Renal cortical epithelial cell (primary cell): ENCODE measurements at regions not wholly inside any gene's neighbourhood (a gene's known extent, or its start where the extent isn't known, plus 50 kb on each side); places are given as distances from the start of the nearest gene placed in this dataset.
"Not testable (repeated sequence)": the region's sequence is repeated elsewhere in the genome, so short reads cannot be mapped to it uniquely, and the experiment has no call there.

ENCODE experiments used
- DNase-seq: peaks from one replicate; pipeline ENCODE4 v3.0.0-alpha.2; 2011; ENCODE audit warnings: low read depth

DNA sequence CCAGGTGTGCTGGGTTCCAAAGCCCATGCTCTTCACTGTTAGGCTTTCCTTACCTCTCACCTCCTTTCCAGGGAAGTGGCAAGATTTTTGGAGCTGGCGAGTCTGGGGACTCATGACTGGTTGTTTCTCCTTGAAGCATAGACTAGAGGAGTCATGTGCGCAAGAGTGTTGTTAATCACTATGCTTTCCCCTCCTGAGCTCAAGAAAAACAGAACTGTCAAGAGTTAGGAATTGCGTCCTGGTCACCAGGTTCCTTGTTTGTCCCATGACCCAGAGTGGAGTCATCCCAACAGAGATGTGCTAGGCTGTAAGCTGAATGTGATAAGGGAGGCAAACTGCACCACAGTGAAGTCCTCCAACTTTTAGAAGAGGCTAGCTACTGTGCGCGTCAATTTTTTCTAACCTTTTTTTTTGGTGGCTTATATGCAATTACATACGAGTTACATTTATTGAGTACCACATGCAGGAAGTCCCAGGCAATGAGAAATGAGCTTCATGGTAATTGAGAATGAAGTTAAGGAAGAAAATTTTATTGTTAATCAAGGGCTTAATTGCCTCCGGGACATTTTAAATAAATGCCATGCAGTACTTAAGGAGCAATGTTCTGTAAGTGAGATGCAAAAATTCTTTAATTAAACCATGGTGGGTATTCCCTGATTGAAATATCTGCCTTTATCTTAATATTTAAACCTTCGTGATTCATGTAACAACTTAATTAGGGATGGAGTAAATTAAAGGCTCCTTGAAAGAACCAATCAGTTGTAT is 233.9 kb downstream of the ZIC5 start:
- no peak for DNase-seq

DNA sequence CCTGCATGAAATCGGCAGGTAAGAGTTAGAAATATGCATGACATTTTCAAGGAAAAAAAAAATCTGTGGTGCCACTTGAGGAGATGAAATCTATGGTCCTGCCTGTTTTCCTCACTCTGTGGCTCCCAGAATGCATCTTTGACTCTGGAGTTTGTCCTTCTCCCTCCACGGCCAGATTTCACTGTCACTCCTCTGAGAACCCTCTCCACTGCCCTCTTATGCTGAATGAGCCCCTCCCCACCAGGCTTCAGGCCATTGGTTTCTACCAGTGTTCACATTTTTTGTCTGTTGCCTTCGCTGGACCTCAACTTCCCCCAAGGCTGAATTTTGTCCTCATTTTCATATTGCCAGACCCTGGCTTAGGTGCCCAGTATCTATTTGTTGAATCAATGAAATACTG is 235.0 kb downstream of the ZIC5 start:
- DNase-seq, result no peak

DNA sequence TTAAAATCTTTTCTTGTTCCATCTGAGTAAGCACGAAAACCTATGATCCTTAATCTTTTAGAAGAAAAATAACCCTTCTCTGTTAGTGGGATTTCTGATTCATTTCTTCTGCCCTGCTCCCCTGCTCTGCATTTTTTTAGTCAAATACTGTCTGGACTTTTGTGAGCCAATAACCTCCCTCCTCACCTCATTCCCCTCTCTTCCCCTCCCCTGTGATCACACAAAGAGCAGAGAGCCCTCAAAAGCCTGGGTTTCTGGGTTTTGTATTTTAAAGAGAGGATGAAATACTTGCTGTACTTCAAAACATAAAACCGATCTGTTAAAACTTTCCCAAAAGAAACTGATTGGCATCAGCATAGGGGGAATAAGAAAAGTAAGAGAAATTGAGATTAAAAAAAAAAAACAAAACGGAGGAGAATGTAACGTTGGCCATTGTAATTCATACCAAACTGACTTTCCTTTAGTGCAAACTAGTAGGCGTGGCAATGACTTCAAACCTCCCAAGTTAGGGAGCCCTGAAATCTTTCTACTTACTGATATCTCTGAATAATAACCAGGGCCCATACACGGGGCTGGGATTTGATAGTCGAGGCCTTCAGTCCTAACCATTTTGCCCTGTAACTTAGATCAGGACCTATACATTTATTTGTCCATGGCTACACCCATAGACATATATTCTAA is 232.9 kb downstream of the TM9SF2 start:
- DNase-seq, result no peak

DNA sequence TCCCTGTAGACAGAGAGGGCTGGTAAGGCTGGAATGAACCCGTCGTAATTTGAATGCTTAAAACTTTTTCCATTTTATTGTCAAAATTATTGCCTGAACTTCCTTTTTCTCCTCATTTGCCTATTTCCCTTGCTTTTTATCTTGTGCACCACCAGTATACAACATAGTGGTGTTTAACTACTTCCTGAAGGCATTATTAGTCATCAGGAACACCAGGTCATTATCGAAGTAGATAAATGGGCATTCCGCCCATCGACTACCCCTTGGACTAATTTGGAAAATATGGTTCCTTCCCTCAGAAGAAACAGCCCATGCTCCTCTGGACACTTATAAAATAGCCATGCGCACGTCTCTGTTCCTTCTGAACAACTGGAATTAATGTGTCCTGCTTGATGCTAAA is 232.1 kb downstream of the TM9SF2 start:
- no peak for DNase-seq

DNA sequence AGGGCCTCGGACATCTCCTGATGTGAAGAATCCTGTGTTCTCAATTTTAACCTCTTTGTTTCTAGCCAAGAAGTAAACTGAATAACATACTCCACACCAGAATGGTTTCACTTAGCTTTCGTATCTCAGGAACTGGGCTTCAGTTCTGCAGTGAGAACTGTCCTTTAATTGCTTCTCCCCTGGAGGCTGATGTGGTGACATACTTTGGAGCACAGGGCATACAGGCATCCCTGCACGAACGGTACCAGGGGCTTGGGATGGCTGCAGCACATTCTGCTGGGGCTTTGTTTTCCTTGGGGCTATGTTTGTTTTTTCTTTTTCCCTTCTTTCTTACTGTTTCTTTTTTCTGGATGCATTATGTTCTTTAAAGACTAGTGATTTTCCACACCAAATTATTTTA is 230.5 kb downstream of the TM9SF2 start:
- DNase-seq, result no peak

DNA sequence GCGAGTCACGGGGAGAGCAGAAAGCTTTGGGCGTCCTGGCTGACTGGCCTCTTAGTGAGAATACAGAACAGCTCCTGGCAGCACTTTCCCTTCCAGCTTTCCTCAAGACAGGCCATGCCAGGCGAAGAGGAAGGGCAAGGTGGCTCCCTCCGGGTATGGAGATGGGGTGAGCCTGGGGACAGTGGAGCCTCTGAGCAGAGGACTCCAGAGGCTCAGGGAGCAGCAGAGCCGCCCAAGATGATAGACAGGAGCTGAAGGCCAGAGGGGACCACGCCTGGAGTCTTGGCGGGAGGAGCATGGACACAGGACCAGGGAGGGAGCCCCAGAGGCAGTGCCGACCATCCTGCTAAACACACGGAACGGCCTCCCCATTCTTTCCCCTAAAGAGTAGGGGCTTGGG is 229.1 kb downstream of the TM9SF2 start:
- no peak for DNase-seq

DNA sequence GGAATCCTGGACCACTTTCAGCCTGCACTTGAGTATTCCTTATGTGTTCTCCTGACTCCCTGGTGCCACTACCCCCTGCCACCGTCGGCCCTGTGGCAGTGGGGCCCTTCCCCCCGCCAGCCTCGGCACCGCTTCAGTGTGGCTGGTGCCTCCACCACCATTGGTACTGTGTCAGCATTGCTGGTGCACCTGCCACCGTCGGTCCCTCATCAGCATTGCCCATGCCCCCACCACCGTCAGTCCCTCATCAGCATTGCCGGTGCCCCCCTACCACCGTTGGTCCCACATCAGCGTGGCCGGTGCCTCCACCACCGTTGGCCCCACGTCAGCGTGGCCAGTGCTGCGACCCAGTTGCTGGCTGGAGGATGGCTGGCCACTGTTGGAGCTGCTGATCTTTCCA is 228.5 kb downstream of the TM9SF2 start:
- DNase-seq, result no peak

DNA sequence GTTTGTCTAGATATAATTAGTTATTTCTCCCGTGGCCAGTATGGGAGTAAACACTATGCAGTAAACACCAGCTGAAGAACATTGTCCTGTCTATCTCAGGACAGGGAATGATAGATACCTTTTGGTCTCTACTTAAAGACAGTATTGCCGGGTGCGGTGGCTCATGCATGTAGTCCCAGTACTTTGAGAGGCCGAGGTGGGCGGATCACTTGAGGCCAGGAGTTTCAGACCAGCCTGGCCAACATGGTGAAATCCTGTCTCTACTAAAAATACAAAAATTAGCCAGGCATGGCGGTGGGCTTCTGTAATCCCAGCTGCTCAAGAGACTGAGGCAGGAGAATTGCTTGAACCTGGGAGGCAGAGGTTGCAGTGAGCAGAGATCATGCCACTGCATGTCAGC is 226.4 kb downstream of the TM9SF2 start:
- DNase-seq, result not testable (repeated sequence)

DNA sequence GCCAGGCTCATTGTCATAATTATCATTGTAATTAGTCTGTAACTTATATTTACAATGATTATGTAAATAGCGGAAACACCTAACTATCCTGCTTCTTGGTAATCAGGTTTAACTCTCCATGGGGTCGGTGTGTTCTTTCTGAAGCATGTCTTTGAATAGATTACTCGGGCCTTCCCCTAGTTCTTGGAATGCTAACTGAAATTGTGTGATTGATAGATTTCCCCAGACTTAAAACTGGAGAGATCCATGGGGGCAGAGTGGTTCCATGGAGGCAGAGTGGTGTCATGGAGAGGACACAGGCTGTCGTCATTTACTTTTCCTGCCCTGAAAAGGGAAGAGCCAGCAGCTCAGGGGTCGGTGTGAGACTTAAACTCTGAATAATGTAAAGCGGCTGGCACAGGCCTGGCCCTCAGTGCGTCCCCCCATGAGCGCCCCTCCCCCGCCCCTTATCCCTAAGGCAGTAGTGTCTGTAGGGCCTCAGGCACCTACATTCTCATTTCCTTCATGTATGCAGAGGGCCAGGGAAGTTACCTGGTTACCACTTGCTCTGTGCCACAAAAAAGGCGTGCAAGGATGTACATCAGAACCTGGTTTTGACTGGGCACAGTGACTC is 225.1 kb downstream of the TM9SF2 start:
- no peak for DNase-seq

DNA sequence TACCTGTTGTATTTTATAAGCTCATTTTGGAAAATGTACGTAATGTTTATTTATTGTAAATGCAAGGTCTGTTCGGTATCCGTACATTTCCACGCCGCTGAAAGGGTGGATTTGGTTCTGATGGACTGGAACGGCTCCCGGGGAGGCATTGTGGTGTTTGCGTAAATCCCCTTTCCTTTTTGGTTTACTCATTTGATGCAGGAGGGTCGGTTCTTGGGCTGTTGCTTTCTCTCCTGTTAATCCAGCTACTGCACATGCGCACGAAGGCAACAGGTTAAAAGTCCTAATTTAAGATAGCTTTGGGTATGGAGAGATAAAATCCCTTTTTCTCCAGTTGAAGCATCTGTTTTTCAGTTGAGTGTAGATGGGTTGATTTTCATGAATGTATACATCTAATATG is 224.4 kb downstream of the TM9SF2 start:
- no peak for DNase-seq

DNA sequence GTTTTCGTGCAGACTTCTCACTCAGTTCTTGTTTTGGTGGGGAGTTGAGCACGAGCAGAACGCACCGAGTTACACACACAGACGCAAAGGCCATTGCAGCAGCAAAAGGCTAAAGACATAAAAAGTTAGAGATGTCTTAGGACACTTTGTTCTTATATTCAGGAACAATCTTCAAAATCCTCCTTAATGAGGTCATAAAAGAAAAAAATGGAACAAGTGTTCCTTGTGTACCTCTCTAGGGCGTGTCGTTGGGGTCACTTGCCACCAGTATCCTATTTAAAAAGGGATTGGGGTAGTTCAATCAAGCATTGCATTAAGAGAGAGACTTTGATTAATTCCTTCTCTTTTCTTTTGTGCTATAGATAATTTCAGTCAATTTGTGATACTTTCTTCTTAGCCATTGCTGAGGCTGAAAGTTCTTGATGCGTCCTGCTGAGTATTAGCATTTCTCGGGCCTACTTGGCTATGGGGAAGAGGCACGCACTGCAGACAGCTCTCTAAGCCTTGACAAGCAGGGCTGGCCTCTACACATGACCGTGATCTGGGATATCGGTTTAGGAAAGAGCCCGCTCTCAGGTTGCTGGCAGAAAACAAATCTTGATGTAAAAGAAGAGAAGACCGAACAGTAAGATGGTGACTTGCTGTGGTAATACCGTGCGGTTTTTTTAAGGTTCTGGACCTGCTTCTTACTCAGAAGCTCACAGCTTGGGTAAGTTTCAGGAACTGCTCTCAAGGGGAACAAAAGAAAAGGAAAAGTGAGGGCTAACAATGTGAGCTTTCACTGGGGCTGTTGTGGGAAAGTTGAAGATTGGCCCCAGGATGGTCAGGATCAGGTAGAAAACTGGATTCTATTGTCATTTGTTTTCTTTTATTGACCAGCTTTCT is 223.6 kb downstream of the TM9SF2 start:
- no peak for DNase-seq

DNA sequence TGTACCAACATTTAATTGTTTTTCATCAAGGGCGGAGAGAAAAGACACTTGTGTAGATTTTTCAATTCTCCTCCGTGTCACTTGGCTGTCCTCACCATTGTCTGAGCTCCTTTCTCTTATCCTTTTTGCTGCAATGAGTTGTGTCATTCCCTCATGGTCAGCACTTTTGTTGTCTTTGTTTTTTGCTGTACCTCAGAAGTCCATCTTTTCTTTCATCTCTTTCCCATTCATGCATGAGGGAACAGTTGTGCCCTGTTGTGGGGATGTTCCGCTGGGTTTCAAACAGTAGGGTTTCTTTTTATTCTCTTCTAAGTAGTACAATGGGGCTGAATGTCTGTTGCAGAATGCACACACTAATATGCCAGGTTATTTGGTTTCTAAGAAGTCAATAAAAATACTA is 222.6 kb downstream of the TM9SF2 start:
- DNase-seq, result no peak

DNA sequence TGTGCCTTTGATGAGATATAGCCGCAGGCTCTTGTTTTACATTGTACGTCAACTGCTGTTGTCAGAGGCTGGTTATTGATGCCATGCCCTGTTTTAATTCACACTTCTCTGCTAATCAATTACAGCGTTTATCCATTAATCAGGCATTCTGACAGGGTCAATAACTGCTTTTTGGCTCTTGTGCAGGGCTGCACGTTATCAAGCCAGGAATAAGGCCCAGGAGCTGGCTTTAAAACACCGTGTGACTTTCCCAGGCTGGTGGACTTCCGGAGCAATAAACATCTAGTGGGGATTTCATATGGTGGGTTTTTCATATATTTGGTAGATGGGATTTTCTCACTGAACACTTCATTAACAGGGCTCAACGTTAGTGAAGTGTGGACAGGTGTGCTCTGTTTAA is 221.7 kb downstream of the TM9SF2 start:
- no peak for DNase-seq

DNA sequence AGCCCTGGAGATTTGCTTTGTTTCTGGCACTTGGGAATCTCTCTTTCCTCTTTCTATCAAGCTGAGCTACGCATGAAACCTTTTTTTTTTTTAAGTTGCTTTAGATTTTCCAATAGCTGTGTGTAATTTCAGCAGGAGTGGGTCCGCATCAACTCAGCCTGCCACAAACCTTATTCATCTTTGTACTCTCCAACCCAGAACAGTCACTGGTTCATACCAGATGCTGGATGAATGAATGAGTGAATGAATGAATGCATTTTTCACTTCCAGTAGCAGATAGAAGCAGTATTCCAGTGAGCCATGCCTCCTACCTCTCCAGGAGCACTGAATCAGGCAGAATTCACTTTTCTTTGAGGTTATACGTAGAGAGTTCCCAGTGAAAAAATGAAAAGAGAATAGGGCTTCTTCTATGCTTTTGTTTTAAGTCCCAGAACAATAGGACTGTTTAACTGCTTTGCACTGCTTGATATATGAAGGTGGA is 221.1 kb downstream of the TM9SF2 start:
- DNase-seq, result no peak

DNA sequence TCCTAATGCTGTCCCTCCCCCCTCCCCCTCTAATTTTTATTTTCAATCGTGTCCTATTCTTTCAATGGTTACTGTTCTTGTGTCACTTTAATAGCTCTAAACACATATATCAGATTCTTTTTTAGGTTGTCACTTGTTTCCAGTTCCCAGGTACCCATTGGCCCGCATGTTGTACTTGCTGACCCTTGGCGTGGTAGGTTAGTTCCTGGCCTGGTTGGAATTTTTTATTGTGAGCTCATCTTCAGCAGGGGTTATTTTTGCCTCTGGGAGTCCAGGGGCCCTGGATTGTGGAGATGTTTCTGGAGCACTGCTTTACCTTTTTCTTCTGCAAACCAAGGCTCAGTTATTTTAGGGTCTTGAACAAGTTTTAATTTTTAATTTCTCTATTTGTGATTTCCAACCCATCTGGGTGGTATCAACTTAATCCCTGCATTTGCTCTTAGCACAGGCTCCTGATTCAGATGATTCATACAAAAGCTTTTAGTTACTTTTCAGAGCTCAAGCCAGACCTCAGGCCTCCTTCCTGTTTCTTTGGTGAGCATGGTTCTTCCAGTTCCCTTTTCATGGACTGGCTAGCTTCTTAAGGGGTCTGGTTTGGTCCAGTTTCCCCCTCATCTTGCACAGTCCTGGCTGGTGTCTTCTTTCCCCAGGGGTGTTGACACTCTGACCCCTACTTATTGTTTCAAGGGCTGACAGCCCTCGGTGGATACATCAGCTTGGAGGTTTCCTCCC is 220.5 kb downstream of the TM9SF2 start:
- peak; percentile 42 for DNase-seq

DNA sequence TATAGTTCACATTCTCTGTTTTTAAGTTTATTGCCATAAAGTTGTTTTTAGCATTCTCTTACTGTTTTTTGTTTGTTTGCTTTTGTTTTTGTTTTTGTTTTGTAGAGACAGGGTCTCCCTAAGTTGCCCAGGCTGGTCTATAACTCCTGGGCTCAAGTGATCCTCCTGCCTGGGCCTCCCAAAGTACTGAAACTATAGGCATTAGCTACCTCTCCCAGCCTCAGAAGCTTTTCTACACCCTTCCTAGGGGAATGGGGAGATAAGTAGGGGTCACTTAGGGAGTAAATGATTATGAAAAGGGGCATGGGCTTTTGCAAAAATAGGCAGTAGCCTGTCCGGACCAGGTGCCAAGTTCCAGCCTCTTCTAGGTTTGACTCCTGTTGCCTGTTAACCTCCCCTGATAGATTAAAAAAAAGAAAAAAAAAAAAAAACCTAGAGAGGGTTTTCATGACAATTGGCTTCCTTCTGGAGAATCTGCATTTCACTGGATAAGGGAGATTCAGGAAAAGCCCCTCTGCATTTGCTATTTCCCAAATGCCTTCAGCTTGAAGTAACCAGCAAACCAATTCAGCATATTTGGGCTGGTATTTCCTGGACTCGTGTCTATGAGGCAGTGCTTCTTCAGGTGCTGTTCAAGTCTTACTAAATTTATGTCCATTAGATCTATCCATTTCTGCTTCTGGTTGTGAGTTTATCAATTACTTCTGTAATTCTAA is 216.8 kb downstream of the TM9SF2 start:
- DNase-seq, result no peak

DNA sequence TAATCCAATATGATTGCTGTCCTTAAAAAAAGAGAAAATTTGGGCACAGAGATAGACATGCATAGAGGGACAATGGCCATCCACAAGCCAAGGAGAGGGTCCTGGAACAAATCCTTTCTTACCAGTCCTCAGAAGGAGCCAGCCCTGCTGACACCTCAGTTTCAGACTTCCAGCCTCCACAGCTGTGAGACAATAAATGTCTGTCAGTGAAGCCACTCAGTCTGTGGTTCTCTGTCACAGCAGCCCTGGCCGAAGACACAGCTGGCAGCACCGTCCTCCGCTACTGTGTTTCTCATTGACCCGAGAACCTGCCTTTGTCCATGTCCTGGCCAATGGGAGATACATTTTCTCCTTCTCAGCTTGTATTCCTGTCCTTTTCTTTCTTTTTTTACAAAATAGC is 207.9 kb downstream of the TM9SF2 start:
- no peak for DNase-seq

DNA sequence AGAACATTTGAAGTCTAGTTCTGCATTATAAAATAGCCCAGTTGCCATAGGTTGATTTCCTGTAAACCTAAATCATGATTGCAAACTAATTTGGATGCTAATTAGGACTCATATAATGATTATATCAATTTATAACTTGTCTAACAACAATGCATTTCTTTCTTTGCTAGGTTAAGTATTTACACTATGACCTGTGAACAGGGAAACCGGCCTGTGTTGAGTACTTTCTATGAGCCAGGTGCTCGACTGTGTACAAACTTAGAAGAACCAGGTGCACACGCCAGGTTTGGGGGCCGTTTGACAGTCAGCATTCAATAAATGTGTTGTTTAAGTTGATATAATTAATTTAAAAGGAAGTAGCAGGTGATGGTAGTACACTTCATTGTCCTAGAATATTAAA is 203.1 kb downstream of the TM9SF2 start:
- DNase-seq, result no peak

DNA sequence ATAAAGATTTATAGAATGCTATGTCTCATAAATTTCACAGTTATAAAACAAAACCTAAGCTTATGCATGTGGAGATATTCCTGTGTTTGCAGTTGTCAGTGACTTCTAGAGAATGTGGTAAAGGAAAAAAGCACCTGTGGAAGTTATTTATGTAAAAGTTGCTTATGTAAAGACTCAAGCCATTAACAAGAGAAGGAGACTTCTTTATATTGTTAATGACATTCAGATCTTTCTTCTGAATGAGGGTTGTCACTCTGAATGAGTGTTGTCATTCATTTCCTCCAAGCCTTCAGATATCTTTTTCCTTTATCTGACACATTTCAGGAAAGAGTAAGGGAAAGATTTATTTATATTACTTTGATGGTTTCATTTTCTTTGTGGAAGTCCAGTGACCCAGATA is 202.6 kb downstream of the TM9SF2 start:
- DNase-seq, result no peak

DNA sequence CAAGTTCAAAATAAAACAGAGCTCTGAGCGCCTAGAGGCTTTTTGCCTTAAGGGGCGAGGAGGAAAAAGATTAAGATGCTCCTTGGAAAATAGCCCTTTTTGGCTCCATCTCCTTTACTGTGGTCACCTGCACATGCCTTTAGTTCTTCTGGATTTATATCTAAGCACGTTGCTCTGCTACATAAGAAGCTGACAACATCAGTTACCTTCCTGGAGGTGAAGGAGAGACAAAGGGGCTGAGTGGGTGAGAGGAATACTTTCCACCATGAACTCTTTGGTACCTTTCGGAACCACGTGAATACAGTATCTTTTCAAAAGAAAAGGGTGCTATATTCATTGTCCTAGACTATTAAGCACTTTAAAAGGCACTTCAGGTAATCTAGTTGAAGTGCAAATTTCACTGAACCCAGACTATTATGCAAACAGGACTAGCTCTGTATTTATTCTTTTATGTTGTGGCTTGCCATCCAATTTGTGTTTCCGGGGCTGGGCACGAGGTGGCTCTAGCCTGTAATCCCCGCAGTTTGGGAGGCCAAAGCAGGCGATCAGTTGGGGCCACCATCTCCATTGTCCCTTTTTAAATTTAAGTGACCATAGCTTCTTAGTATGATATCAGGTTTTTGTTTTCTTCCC is 201.5 kb downstream of the TM9SF2 start:
- no peak for DNase-seq
